Mucosa of stomach (tissue), 1 donor: ENCODE measurements at regions not wholly inside any gene's neighbourhood (a gene's known extent, or its start where the extent isn't known, plus 50 kb on each side); places are given as distances from the start of the nearest gene placed in this dataset.

ENCODE experiments used
- H3K27me3 ChIP-seq: one replicate; pipeline ENCODE4 v1.7.0; 2013; ENCODE audit warnings: mild to moderate bottlenecking, low read length; ENCODE audit not compliant: control insufficient read depth, insufficient read depth
- H3K36me3 ChIP-seq: one replicate; pipeline ENCODE4 v1.7.0; 2013; ENCODE audit warnings: low read length; ENCODE audit not compliant: control insufficient read depth, insufficient read depth
- H3K4me1 ChIP-seq: one replicate; pipeline ENCODE4 v1.7.0; 2013; ENCODE audit warnings: mild to moderate bottlenecking, low read length; ENCODE audit not compliant: control insufficient read depth, insufficient read depth
- H3K4me3 ChIP-seq: one replicate; pipeline ENCODE4 v1.7.0; 2013; ENCODE audit warnings: low read length
- H3K9ac ChIP-seq: one replicate; pipeline ENCODE4 v1.7.0; 2013; ENCODE audit warnings: mild to moderate bottlenecking, low read length, moderate library complexity
- H3K9me3 ChIP-seq: one replicate; pipeline ENCODE4 v1.7.0; 2013; ENCODE audit warnings: mild to moderate bottlenecking, low read length, moderate library complexity; ENCODE audit not compliant: control insufficient read depth
- donor health status: Pancreatic carcinoma.

- H3K9ac ChIP-seq = no peak overlapping the region
- no peaks in the 10 kb centered on the region for H3K27me3 ChIP-seq
- H3K4me1 ChIP-seq = no peaks in the 10 kb centered on the region
- H3K4me3 ChIP-seq = no peak overlapping the region
- no peaks in the 10 kb centered on the region for H3K9me3 ChIP-seq
- H3K36me3 ChIP-seq = no peaks in the 10 kb centered on the region
Observed at GRCh38 chr6:147891671-147892070, 383.2 kb downstream of the SAMD5 start.

DNA sequence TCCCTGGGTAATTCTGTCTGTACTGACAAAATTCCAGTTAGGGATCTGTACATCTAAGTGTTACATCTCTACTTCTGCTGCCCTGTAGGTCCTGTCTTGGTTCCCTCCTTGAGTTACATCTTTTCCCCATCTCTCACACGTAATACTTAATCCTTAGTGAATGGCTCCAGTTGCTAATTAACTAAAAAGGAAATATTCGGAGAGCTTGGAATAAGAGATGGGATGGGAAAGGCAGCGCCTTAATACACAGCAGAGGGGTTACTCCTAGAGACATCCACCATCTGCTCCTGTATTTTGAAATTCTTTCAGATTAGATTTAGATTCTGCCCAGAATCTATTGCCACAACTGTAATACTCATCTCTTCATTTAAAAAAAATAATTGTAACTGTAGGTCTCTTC lies 384.0 kb downstream of the SAMD5 start:
- no peak overlapping the region for H3K4me3 ChIP-seq
- H3K36me3 ChIP-seq = no peaks in the 10 kb centered on the region
- H3K9me3 ChIP-seq = no peaks in the 10 kb centered on the region
- no peaks in the 10 kb centered on the region for H3K27me3 ChIP-seq
- H3K4me1 ChIP-seq = no peaks in the 10 kb centered on the region
- no peak overlapping the region for H3K9ac ChIP-seq

DNA sequence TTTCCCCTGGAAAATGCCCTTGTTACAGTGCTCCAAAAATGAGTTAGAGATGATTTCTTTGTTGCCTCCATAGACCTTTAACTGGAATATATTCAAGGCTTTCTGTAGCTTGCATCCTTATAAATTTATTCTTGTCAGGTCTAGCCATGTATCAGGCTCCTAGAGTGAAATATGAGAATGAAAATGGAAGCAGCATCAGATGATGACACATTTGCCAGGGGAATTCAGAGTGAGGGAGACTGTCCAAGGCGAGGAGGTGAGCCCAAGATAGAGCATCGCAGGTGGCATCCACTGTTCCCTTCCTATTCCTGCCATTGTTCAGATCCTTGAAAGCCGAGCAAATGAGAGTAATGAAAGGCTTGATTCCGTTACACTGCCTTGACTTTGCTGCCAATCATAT lies 386.8 kb downstream of the SAMD5 start:
- H3K4me3 ChIP-seq = no peak overlapping the region
- no peaks in the 10 kb centered on the region for H3K4me1 ChIP-seq
- H3K36me3 ChIP-seq = no peaks in the 10 kb centered on the region
- H3K9ac ChIP-seq = no peak overlapping the region
- no peaks in the 10 kb centered on the region for H3K27me3 ChIP-seq
- no peaks in the 10 kb centered on the region for H3K9me3 ChIP-seq

GRCh38 chr6:147900247-147900830 lies 391.8 kb downstream of the SAMD5 start:
- Histone ChIP-seq H3K9me3 (no peaks in the 10 kb centered on the region), H3K4me1 (no peaks in the 10 kb centered on the region), H3K9ac (no peak overlapping the region), H3K4me3 (no peak overlapping the region), H3K36me3 (no peaks in the 10 kb centered on the region), H3K27me3 (no peaks in the 10 kb centered on the region)

DNA sequence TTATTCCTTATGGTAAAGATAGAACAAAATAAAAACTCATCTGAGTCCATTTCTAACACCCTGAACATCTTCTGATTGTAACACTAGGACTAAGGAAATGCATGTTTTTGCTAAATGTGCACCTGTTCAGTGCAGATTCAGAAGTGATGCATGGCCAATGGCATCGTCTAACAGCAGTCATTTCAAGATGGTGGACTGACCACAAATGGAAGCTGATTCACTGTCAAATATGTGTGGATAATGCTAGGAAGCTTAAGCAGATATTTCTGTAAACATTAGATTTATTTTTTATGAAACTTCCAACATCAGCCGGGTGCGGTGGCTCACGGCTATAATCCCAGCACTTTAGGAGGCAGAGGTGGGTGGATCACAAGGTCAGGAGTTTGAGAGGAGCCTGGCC lies 394.8 kb downstream of the SAMD5 start:
- Histone ChIP-seq H3K9ac (no peak overlapping the region), H3K36me3 (no peaks in the 10 kb centered on the region), H3K9me3 (no peaks in the 10 kb centered on the region), H3K27me3 (no peaks in the 10 kb centered on the region), H3K4me3 (no peak overlapping the region), H3K4me1 (no peaks in the 10 kb centered on the region)

GRCh38 chr6:147903931-147904330 lies 395.4 kb downstream of the SAMD5 start:
- H3K27me3 ChIP-seq = no peaks in the 10 kb centered on the region
- no peak overlapping the region for H3K4me3 ChIP-seq
- no peaks in the 10 kb centered on the region for H3K4me1 ChIP-seq
- no peaks in the 10 kb centered on the region for H3K36me3 ChIP-seq
- no peaks in the 10 kb centered on the region for H3K9me3 ChIP-seq
- no peak overlapping the region for H3K9ac ChIP-seq

GRCh38 chr6:147904416-147904815 lies 395.9 kb downstream of the SAMD5 start:
- Histone ChIP-seq H3K36me3 (no peaks in the 10 kb centered on the region), H3K4me1 (no peaks in the 10 kb centered on the region), H3K27me3 (no peaks in the 10 kb centered on the region), H3K4me3 (no peak overlapping the region), H3K9me3 (no peaks in the 10 kb centered on the region), H3K9ac (no peak overlapping the region)

DNA sequence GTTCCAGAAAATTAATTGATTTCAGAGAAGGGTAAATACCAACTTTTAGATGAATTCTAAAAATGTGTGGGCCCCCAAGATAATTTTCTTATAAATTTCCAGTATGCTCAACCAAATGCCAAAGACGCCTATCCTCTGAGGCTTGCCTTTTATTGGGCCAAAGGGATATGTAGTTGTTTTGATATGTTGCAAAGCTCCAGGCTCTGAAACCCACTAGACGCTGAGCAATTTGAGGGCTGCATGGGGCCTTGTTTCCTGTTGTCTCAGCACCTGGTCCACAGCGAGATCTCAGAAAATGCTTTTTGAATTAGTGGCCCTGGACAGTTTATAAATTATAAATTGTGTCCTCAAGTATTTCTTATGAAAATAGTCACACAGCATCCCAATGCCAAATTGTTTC lies 397.2 kb downstream of the SAMD5 start:
- no peaks in the 10 kb centered on the region for H3K27me3 ChIP-seq
- H3K36me3 ChIP-seq = no peaks in the 10 kb centered on the region
- no peaks in the 10 kb centered on the region for H3K9me3 ChIP-seq
- H3K4me1 ChIP-seq = no peaks in the 10 kb centered on the region
- H3K4me3 ChIP-seq = no peak overlapping the region
- H3K9ac ChIP-seq = no peak overlapping the region

DNA sequence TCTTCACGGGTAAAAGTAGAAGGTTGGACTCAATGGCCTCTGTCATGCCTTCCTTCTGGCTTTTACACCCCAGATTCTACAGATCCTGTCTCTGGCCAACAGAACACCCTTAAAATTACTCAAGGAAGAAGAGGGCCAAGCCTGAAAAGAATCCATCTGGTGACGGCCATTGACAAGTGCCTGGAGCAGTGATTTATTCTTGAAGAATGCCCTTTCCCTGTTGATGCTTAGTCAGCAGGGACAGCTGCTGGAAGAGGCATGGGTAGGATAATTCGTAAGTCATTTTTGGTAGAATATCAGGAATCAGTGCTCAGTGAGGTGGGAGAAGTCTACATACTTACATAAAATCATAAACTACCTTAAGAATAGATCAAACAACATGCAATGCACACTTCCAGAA lies 397.9 kb downstream of the SAMD5 start:
- Histone ChIP-seq H3K4me1 (no peaks in the 10 kb centered on the region), H3K27me3 (no peaks in the 10 kb centered on the region), H3K9ac (no peak overlapping the region), H3K9me3 (no peaks in the 10 kb centered on the region), H3K4me3 (no peak overlapping the region), H3K36me3 (no peaks in the 10 kb centered on the region)

DNA sequence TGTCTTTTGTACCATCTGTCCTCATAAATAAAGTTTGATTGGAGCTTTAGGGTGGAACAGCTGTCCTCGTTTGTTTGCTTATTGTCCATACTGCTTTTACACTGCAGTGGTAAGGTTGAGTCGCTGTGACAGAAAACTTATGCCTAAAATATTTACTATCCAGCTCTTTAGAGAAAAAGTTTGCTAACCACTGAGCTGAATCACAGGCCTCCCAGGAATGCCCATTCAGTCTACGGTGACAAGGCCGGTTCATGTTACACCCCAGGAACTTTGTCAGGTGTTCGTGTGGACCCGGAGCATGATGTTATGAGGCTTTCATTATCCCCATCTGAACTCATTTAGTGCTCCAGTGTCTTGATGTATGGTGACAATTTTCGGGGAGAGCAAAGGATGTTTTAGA lies 401.1 kb downstream of the SAMD5 start:
- Histone ChIP-seq H3K36me3 (no peaks in the 10 kb centered on the region), H3K9ac (no peak overlapping the region), H3K4me1 (no peaks in the 10 kb centered on the region), H3K4me3 (no peak overlapping the region), H3K27me3 (no peaks in the 10 kb centered on the region), H3K9me3 (no peaks in the 10 kb centered on the region)

DNA sequence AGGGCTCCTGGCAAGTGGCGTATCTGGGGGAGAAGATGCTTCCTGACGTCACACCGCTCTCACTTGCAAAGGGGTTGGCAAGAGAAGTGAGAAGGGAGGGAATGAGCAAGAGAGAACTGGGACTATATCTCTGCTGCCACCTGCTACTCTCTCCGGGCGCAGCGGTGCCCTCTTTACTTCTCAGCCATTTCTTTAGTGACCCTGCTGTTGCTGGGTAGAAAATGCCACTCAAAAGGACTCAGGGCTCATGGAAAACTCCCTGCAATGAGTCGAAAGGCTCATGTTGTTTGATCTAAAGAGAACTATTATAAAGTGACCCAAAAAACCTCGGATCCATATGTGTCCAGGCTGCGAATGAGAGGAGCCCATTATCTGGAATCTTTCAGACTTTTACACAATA lies 401.8 kb downstream of the SAMD5 start:
- no peaks in the 10 kb centered on the region for H3K36me3 ChIP-seq
- no peaks in the 10 kb centered on the region for H3K27me3 ChIP-seq
- no peaks in the 10 kb centered on the region for H3K4me1 ChIP-seq
- no peak overlapping the region for H3K9ac ChIP-seq
- no peaks in the 10 kb centered on the region for H3K9me3 ChIP-seq
- no peak overlapping the region for H3K4me3 ChIP-seq

DNA sequence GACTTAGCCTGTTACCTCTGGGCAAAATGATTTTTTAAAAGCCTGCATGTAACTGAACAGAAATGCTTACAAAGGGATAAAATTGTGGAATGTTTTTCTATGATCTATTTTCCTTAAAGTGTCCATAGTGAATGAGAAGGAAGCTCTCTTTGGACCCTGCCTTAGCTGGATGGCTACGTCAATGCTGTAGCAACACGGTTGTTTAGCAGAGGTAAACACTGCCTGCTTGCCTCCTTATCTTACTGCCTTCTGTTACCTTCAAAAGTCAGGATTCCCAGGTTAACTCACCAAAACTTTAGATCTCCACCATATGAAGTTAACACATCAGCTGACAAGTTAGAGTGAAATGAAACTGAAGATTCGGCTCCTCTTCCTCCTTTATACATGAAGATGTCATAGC lies 402.6 kb downstream of the SAMD5 start:
- Histone ChIP-seq H3K9me3 (no peaks in the 10 kb centered on the region), H3K36me3 (no peaks in the 10 kb centered on the region), H3K9ac (no peak overlapping the region), H3K4me3 (no peak overlapping the region), H3K27me3 (no peaks in the 10 kb centered on the region), H3K4me1 (no peaks in the 10 kb centered on the region)

- H3K9me3 ChIP-seq = no peaks in the 10 kb centered on the region
- no peak overlapping the region for H3K9ac ChIP-seq
- no peaks in the 10 kb centered on the region for H3K27me3 ChIP-seq
- no peaks in the 10 kb centered on the region for H3K36me3 ChIP-seq
- H3K4me3 ChIP-seq = no peak overlapping the region
- no peaks in the 10 kb centered on the region for H3K4me1 ChIP-seq
Observed at GRCh38 chr6:147911686-147912085, 403.2 kb downstream of the SAMD5 start.
